ENCODE measurements at regions not wholly inside any gene's neighbourhood (a gene's known extent, or its start where the extent isn't known, plus 50 kb on each side); places are given as distances from the start of the nearest gene placed in this dataset.

DNA sequence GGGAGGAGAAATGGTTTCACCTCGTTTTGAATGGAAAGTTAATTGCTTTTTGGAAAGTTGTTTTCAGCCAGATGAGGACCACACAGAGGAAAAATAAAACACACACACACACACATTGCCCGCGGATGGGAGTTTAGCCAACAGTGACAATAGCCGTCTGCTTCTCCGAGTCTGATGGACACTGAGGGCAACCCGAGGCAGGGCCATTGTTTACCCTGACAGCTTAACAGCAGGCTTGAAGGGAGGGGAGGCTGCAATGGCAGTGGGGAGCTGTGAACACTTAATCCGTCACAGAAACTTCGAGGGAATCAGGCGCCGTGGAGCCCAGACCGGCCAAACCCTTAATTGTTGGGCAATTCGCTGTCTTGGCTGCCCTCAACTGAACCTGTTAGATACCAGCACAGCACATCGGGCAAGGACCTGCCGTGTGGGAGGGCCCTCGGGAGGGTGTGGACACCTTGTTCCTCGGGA is 145.9 kb downstream of the ACKR3 start:
- TF ChIP-seq YY1 (IDR thresholded peaks at IDR 0.05; ENCODE audit: insufficient read depth, insufficient read length) (no peak), SUZ12 (IDR thresholded peaks at IDR 0.05; ENCODE audit: extremely low read depth, insufficient read depth, insufficient read length) (no peak), ZNF274 (IDR thresholded peaks at IDR 0.05; ENCODE audit: low read depth, low read length) (no peak)

Data from NT2/D1 (cell line).